ENCODE measurements at regions not wholly inside any gene's neighbourhood (a gene's known extent, or its start where the extent isn't known, plus 50 kb on each side); places are given as distances from the start of the nearest gene placed in this dataset.
"Not testable (repeated sequence)": the region's sequence is repeated elsewhere in the genome, so short reads cannot be mapped to it uniquely, and the experiment has no call there.

DNA sequence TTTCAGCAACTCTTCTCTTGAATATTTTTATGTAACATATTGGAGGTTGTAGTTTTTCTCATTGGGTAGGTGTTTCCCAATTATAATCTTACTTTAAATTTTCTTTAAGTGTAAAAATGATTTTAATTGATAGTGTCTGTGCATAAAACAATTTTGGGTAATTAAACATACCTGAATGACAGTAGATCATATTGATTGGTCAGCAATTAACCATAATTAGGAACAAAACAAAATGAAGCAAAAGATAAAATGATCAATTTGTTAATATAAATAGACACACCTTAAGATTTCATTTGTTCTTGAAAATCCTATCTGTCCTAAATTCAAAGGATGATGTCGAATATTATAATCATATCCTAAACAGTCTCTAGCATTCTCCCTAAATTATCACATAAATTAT lies 468.3 kb downstream of the PDZRN4 start:
- DNase-seq: no peak

DNA sequence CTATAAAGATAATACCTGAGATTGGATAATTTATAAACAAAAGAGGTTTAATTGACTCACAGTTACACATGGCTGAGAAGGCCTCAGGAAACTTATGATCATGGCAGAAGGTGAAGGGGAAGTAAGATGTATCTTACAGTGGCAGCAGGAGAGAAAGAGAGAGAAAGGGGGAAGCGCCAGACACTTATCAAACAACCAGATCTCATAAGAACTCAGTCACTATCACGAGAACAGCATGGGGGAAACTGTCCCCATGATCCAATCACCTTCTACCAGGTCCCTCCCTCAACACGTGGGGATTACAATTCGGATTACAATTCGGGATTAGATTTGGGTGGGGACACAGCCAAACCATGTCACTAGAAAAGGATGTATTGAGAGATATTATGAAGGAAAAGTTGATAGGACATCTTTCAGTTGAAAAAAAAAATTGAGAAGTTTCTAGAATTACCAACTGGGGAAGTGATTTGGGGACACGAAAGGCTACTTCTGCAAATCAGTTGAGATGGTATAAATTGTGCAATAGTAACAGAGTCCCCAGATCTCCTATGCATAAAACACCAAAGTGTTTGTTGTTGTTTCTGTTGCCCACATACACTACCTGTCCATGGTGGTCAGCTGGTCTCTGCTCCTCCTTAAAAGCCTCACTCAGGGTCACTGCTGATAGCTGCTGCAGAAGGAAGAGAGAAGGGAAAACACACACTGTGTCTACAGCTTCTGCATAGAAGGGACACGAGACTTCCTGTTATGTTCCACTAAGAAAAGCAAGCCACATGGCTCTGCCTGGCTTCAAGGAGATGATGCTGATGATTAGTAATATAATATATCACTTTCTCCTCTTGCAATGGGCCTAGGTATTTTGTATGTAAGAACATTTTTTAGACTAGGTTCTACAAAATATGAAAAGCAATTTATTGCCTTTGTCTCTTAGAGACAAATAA lies 465.5 kb downstream of the PDZRN4 start:
- no peak for DNase-seq

- no peak for DNase-seq
Observed at GRCh38 chr12:41652981-41653380, 464.9 kb downstream of the PDZRN4 start.

DNA sequence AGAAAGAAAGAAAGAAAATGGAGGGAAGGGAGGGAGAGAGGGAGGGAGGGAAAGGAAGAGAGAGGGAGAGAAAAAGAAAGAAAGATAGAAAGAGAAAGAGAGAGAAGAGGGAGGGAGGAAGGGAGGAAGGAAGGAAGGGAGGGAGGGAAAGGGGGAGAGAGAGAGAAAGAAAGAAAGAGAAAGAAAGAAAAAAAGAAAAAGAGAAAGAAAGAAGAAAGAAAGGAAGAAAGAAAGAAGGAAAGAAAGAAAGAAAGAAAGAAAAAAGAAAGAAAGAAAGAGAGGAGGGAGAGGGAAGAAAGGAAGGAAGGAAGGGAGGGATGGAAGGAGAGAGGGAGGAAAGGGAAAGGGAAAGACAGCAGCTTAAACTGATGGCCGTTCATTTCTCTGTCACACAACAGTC lies 457.5 kb downstream of the PDZRN4 start:
- no peak for DNase-seq

DNA sequence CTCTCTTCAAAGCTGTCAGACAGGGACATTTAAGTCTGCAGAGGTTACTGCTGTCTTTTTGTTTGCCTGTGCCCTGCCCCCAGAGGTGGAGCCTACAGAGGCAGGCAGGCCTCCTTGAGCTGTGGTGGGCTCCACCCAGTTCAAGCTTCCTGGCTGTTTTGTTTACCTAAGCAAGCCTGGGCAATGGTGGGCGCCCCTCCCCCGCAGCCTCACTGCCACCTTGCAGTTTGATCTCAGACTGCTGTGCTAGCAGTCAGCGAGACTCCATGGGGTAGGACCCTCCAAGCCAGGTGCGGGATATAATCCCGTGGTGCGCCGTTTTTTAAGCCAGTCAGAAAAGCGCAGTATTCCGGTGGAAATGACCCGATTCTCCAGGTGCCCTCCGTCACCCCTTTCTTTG lies 454.7 kb downstream of the PDZRN4 start:
- not testable (repeated sequence) for DNase-seq

DNA sequence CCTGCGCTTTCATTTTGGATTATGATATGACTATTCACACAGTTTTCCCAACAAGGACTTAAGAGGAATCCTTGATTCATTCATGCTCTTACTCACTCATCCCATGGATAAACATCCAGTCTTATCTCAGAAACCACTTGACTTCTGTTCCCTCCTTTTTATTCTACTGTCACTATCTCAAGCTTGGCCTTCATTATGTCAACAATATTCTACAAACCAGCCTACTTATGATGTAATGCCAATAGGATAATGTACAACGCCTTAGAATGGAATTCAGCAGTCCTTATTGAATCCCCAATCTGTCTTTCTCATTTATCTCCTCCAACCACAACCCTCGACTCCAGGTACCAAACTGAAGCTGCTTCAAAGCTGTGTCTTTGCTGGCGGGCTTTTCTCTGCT lies 448.5 kb downstream of the PDZRN4 start:
- DNase-seq: no peak

GRCh38 chr12:41635626-41636364 lies 447.7 kb downstream of the PDZRN4 start:
- DNase-seq: no peak

DNA sequence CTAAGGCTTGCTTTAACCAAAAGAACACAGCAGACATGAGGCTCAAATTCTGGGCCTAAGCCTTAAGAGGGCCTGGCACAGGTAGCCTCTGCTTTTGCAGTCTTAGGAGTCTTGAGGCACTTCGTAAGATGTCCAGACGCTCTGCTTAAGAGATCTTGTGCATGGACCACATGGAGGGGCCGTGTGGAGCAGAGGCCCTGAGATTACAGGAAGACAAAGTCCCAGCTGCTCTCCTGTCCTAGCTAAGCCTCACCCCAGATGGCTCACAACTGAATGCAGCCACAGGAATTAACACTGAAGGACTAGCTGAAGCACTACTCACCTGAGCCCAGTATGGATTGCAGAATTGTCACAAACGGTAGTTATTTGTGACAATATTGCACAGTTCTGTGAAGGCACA lies 446.0 kb downstream of the PDZRN4 start:
- DNase-seq: no peak

GRCh38 chr12:41629611-41630010 lies 441.5 kb downstream of the PDZRN4 start:
- DNase-seq: no peak

DNA sequence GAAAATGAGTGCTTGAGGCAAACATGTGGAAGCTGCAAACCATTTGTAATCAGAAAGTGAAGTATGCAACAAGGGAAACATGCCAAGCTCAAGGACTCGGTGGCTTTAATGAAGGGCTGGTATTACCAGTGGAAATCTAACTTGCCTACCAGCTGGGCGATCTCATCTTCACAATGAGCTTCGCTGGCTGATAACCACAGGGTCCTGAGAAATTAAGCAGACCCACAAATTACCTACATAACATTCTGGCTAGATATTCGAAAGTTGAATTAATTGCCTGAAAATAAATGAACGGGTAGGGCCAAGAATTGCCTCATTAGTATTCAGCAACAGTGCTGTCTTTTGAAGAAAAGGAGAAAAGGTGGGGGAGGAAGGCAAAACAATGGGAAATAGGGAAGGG lies 439.4 kb downstream of the PDZRN4 start:
- no peak for DNase-seq

- DNase-seq: no peak
Observed at GRCh38 chr12:41624571-41624970, 436.5 kb downstream of the PDZRN4 start.

All from stimulated activated naive CD4-positive, alpha-beta T cell (primary cell).